ENCODE measurements at regions not wholly inside any gene's neighbourhood (a gene's known extent, or its start where the extent isn't known, plus 50 kb on each side); places are given as distances from the start of the nearest gene placed in this dataset.

DNA sequence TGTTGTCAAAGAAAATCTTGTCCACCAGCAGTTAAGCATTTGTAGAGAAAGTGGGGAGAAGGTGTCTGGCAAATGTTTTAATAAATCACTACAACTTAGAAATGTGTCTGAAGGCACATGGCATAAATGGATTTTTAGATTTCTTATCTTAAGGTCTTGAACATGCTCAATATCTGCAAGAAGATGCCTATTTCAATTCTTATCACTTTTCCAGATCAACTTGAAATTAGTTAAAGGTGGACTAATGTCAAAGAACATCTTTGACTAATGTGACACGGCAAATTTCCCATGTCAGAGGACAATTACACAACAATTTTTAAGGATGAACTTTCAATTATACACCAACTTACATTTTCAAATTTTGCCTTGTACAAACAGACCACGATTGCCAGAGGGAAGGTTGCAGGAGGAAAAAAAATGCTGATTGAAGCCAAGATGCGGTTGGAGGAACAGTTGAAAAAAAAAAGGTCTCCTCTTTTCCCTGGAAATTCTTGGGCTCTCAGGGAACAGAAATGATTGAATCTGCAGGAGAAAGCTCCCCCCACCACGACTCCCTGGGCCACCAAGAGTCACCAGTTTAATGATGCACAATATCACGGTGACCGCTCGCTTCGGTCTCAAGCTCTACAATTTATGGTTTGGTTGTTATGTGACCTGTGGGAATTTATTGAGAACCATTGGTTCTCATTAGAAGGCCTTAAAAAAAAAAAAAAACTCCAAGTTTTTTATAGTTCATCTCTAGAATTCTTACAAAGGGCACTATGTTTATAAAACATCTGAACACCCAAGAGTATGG is 507.6 kb upstream of the ADAMTS9 start:
- TF ChIP-seq ZNF384 (IDR thresholded peaks at IDR 0.05) (no peak), FOXM1 (IDR thresholded peaks at IDR 0.05; ENCODE audit: borderline replicate concordance) (no peak), SUZ12 (IDR thresholded peaks at IDR 0.05) (no peak), BHLHE40 (IDR thresholded peaks at IDR 0.05; ENCODE audit: borderline replicate concordance) (no peak), CTBP1 (IDR thresholded peaks at IDR 0.05; ENCODE audit: borderline replicate concordance) (no peak)

Data from HEK293T (cell line).